ENCODE measurements at regions not wholly inside any gene's neighbourhood (a gene's known extent, or its start where the extent isn't known, plus 50 kb on each side); places are given as distances from the start of the nearest gene placed in this dataset.

DNA sequence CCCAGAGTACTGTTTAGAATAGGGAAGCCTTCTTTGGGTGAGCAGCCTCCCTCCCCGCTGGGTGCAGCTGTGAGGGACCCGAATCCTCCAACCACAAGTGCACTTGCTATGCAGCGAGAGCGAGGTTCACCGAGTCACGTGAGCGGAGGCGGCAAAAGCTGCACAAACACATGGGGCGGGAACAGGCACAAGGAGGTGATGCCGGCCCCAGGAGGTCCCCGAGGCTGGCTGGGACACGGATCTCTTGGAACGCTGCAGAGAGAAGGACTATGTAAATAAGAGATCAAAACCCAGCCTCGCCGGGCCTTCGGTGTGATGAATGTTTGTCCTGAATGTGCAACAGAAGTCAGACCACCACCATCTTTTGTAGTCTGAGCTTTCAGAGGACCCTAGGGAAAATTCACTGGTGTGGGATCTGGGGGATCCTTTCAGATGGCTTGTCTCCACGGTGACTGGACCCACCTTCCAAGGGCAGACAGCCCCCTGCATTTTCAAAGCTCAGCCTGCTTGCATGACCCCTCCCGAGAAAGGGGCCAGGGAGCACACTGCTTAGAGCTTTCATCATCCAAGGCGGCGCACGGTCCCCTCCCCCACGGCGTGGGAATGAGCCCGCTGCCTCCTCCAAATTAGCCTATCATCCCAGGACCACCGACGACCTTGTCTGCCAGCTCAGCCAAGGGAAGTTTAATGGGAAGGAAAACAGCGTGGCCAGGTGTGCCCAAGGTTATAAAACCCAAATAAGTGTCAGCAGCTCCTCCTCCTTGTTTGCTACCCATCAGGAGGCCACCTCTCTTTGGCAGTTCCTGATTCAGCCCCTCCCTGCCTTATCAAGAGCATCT, 327.7 kb downstream of the CXCL12 start:
- Histone ChIP-seq H3K4me2 (ENCODE audit: control insufficient read depth, extremely low read depth, insufficient read depth, low read depth, low read length) (no peak overlapping the region), H3K4me1 (ENCODE audit: control insufficient read depth, extremely low read depth, insufficient read depth, low read length) (peaks cover under 1% of the 10 kb centered on the region), H3K79me2 (ENCODE audit: control insufficient read depth, insufficient read depth, low read length) (no peaks in the 10 kb centered on the region), H3K27me3 (ENCODE audit: control insufficient read depth, extremely low read depth, insufficient read depth, low read length) (peaks cover 12% of the 10 kb centered on the region), H3K4me3 (ENCODE audit: control insufficient read depth in 2 of 3, extremely low read depth in 1 of 3, insufficient read depth in 2 of 3, low read depth in 1 of 3, low read length in 3 of 3) (no peak overlapping the region), H2AFZ (ENCODE audit: control insufficient read depth, low read length) (no peak overlapping the region), H3K27ac (ENCODE audit: control insufficient read depth, insufficient read depth, low read length) (no peak overlapping the region), H4K20me1 (ENCODE audit: control insufficient read depth, extremely low read depth, insufficient read depth, low read length) (no peaks in the 10 kb centered on the region), H3K9ac (ENCODE audit: control insufficient read depth, extremely low read depth, insufficient read depth, low read length) (no peak overlapping the region), H3K36me3 (ENCODE audit: control insufficient read depth in 2 of 2, extremely low read depth in 1 of 2, insufficient read depth in 2 of 2, low read length in 2 of 2) (no peaks in the 10 kb centered on the region), H3K9me3 (ENCODE audit: control insufficient read depth, low read depth, low read length) (no peaks in the 10 kb centered on the region), H3K9me1 (ENCODE audit: control insufficient read depth, extremely low read depth, insufficient read depth, low read length) (no peaks in the 10 kb centered on the region)
- no peak for TF ChIP-seq EZH2 (IDR thresholded peaks at IDR 0.05; ENCODE audit: low read length)
- TF ChIP-seq, protein P1, sequence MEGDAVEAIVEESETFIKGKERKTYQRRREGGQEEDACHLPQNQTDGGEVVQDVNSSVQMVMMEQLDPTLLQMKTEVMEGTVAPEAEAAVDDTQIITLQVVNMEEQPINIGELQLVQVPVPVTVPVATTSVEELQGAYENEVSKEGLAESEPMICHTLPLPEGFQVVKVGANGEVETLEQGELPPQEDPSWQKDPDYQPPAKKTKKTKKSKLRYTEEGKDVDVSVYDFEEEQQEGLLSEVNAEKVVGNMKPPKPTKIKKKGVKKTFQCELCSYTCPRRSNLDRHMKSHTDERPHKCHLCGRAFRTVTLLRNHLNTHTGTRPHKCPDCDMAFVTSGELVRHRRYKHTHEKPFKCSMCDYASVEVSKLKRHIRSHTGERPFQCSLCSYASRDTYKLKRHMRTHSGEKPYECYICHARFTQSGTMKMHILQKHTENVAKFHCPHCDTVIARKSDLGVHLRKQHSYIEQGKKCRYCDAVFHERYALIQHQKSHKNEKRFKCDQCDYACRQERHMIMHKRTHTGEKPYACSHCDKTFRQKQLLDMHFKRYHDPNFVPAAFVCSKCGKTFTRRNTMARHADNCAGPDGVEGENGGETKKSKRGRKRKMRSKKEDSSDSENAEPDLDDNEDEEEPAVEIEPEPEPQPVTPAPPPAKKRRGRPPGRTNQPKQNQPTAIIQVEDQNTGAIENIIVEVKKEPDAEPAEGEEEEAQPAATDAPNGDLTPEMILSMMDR (optimal IDR thresholded peaks at IDR 0.05 in 1 of 3, IDR thresholded peaks at IDR 0.05 in 1 of 3, conservative IDR thresholded peaks at IDR 0.05 in 1 of 3; ENCODE audit: extremely low read depth in 1 of 3, insufficient read depth in 2 of 3, low read length in 3 of 3), result no peak
- DNase-seq (ENCODE audit: low read depth, low spot score) (no peak), FAIRE-seq (no peak)
- dilution Hi-C loops (cut with MboI; ENCODE audit: extremely low pct_ligation_motif_present, low sequenced_read_pairs), result no loop called here

DNA sequence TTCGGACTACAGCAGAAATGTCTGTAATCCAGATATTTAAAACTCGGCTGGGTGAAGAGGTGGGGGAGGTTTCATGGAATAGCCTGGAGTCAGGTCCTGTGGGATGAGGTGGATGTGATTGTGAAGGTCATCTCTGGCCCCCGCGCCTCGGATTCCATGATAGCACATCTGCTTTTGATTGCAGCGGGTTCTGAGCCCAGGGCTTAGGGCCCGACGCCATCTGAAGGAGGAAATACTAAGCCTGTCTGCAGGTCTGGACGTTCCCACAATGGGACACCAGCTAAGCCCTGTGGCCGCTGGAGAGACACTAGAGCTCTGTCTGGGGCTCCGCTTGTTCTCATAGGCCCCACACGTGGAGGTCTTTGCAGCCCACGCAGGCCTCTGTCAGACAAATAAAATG, 328.7 kb downstream of the CXCL12 start:
- Histone ChIP-seq H3K27ac (ENCODE audit: control insufficient read depth, insufficient read depth, low read length) (no peak overlapping the region), H3K4me2 (ENCODE audit: control insufficient read depth, extremely low read depth, insufficient read depth, low read depth, low read length) (no peak overlapping the region), H3K79me2 (ENCODE audit: control insufficient read depth, insufficient read depth, low read length) (no peaks in the 10 kb centered on the region), H2AFZ (ENCODE audit: control insufficient read depth, low read length) (no peak overlapping the region), H3K9me1 (ENCODE audit: control insufficient read depth, extremely low read depth, insufficient read depth, low read length) (no peaks in the 10 kb centered on the region), H3K4me1 (ENCODE audit: control insufficient read depth, extremely low read depth, insufficient read depth, low read length) (peaks cover 8% of the 10 kb centered on the region), H3K27me3 (ENCODE audit: control insufficient read depth, extremely low read depth, insufficient read depth, low read length) (peaks cover 12% of the 10 kb centered on the region), H3K36me3 (ENCODE audit: control insufficient read depth in 2 of 2, extremely low read depth in 1 of 2, insufficient read depth in 2 of 2, low read length in 2 of 2) (no peaks in the 10 kb centered on the region), H3K9ac (ENCODE audit: control insufficient read depth, extremely low read depth, insufficient read depth, low read length) (no peak overlapping the region), H3K4me3 (ENCODE audit: control insufficient read depth in 2 of 3, extremely low read depth in 1 of 3, insufficient read depth in 2 of 3, low read depth in 1 of 3, low read length in 3 of 3) (no peak overlapping the region), H4K20me1 (ENCODE audit: control insufficient read depth, extremely low read depth, insufficient read depth, low read length) (no peaks in the 10 kb centered on the region), H3K9me3 (ENCODE audit: control insufficient read depth, low read depth, low read length) (no peaks in the 10 kb centered on the region)
- DNase-seq (ENCODE audit: low read depth, low spot score), result no peak
- TF ChIP-seq EZH2 (IDR thresholded peaks at IDR 0.05; ENCODE audit: low read length), result no peak
- TF ChIP-seq, protein P1 (optimal IDR thresholded peaks at IDR 0.05 in 1 of 3, IDR thresholded peaks at IDR 0.05 in 1 of 3, conservative IDR thresholded peaks at IDR 0.05 in 1 of 3; ENCODE audit: extremely low read depth in 1 of 3, insufficient read depth in 2 of 3, low read length in 3 of 3), result no peak
- FAIRE-seq, result no peak
- dilution Hi-C loops (cut with MboI; ENCODE audit: extremely low pct_ligation_motif_present, low sequenced_read_pairs), result no loop called here
